SK-N-SH (cell line): ENCODE measurements at regions not wholly inside any gene's neighbourhood (a gene's known extent, or its start where the extent isn't known, plus 50 kb on each side); places are given as distances from the start of the nearest gene placed in this dataset.

ENCODE experiments used
- CTCF ChIA-PET: fragments of 300-600, 350-600 bp; formaldehyde crosslinking; extraction: SDS; loops from one replicate; lab custom pipeline; 2021; lab: Yijun Ruan, JAX
- POLR2A ChIA-PET: fragments of 350-600 bp; sonication (Branson Sonifier 250); formaldehyde crosslinking; extraction: SDS; loops from one replicate; lab custom pipeline; 2020; ENCODE audit warnings: antibody characterized with exemption, inconsistent platforms; lab: Yijun Ruan, JAX
- DNase-seq: peaks from one replicate; pipeline ENCODE4 v3.0.0; 2012
- H2AFZ ChIP-seq: fragments of 200-600 bp; sonication (generic); 2 replicates; pipeline ENCODE4 v1.8.1; 2016; ENCODE audit warnings: antibody characterized with exemption, mild to moderate bottlenecking, low read depth
- H3F3A ChIP-seq: fragments of 200-600 bp; sonication (generic); replicated peaks from 2 replicates; pipeline ENCODE3; 2016; ENCODE audit warnings: antibody characterized with exemption, mild to moderate bottlenecking; ENCODE audit not compliant: insufficient read depth
- H3K27ac ChIP-seq, 2 experiments: fragments of 200-500 bp in 1 of 2; fragments of 200-600 bp in 1 of 2; sonication (Bioruptor generic) in 1 of 2; sonication (generic), shearing (Covaris generic) in 1 of 2; 2 replicates each; pipeline versions ENCODE4 v1.5.1 to v1.6.1; 2014 to 2016; ENCODE audit warnings: low read depth in 2 of 2, inconsistent platforms in 1 of 2, low read length in 1 of 2, mild to moderate bottlenecking in 1 of 2, mixed read lengths in 1 of 2
- H3K27me3 ChIP-seq: fragments of 200-600 bp; sonication (generic), shearing (Covaris generic); 2 replicates; pipeline ENCODE4 v1.6.1; 2016; ENCODE audit warnings: mixed run types; ENCODE audit not compliant: insufficient read depth
- H3K36me3 ChIP-seq, 2 experiments: fragments of 200-500 bp in 1 of 2; fragments of 200-600 bp in 1 of 2; sonication (Bioruptor generic) in 1 of 2; sonication (generic) in 1 of 2; replicated peaks in 1 of 2; 2 replicates each; pipeline versions ENCODE3 to v1.5.1; 2014 to 2016; ENCODE audit warnings: low read length in 1 of 2, mild to moderate bottlenecking in 1 of 2; ENCODE audit not compliant: insufficient read depth in 2 of 2, control insufficient read depth in 1 of 2
- H3K4me1 ChIP-seq, 2 experiments: fragments of 200-500 bp in 1 of 2; fragments of 200-600 bp in 1 of 2; sonication (Bioruptor generic) in 1 of 2; sonication (generic), shearing (Covaris generic) in 1 of 2; 2 replicates each; pipeline versions ENCODE4 v1.5.1 to v1.6.1; 2014 to 2016; ENCODE audit warnings: low read depth in 1 of 2, low read length in 1 of 2, mixed run types in 1 of 2; ENCODE audit not compliant: insufficient read depth in 2 of 2, control insufficient read depth in 1 of 2
- H3K4me2 ChIP-seq: fragments of 200-600 bp; sonication (generic), shearing (Covaris generic); 2 replicates; pipeline ENCODE4 v1.6.1; 2017; ENCODE audit warnings: mixed run types
- H3K4me3 ChIP-seq, 2 experiments: fragments of 200-500 bp in 1 of 2; fragments of 200-600 bp in 1 of 2; sonication (Bioruptor generic) in 1 of 2; sonication (generic), shearing (Covaris generic) in 1 of 2; 2 replicates each; pipeline versions ENCODE4 v1.5.1 to v1.8.1; 2014 to 2016; ENCODE audit warnings: low read depth in 2 of 2, inconsistent platforms in 1 of 2, low read length in 1 of 2, mild to moderate bottlenecking in 1 of 2, mixed read lengths in 1 of 2, moderate library complexity in 1 of 2
- H3K79me2 ChIP-seq: fragments of 200-600 bp; sonication (generic); 2 replicates; pipeline ENCODE4 v1.8.1; 2017; ENCODE audit warnings: mild to moderate bottlenecking; ENCODE audit not compliant: insufficient read depth
- H3K9ac ChIP-seq: fragments of 200-600 bp; sonication (generic); 2 replicates; pipeline ENCODE4 v1.6.1; 2017; ENCODE audit warnings: mixed run types
- H3K9me2 ChIP-seq: fragments of 200-600 bp; sonication (generic); 2 replicates; pipeline ENCODE4 v1.6.1; 2017; ENCODE audit warnings: mixed run types
- H3K9me3 ChIP-seq: fragments of 200-600 bp; sonication (generic); 2 replicates; pipeline ENCODE4 v1.6.1; 2017; ENCODE audit warnings: mixed run types, mild to moderate bottlenecking, moderate library complexity
- H4K20me1 ChIP-seq: fragments of 200-600 bp; sonication (generic); 2 replicates; pipeline ENCODE4 v1.6.1; 2017; ENCODE audit warnings: mild to moderate bottlenecking, mixed run types; ENCODE audit not compliant: insufficient read depth
- CHD2 ChIP-seq: fragments of 150-350 bp; IDR thresholded peaks from 2 replicates; pipeline ENCODE4 v1.6.1; 2018; ENCODE audit warnings: low read length; ENCODE audit not compliant: partially characterized antibody
- ELF1 ChIP-seq: IDR thresholded peaks from 2 replicates; pipeline ENCODE4 v1.4.0; 2012
- EP300 ChIP-seq, 2 experiments: IDR thresholded peaks; 2 replicates each; pipeline versions ENCODE4 v1.4.0 to v1.6.1; 2012; ENCODE audit warnings: borderline replicate concordance in 1 of 2, low read depth in 1 of 2, low read length in 1 of 2
- EZH2phosphoT487 ChIP-seq: fragments of 200-600 bp; sonication (generic); IDR thresholded peaks from 2 replicates; pipeline ENCODE4 v1.6.1; 2017; ENCODE audit warnings: low read depth, mixed run types, mild to moderate bottlenecking, antibody characterized with exemption, moderate library complexity, borderline replicate concordance
- FOSL2 ChIP-seq: IDR thresholded peaks from 2 replicates; pipeline ENCODE4 v1.4.0; 2012; ENCODE audit warnings: low read depth, mild to moderate bottlenecking, moderate library complexity, borderline replicate concordance
- FOXJ3 ChIP-seq: sonication (generic); formaldehyde crosslinking; IDR thresholded peaks from 2 replicates; pipeline ENCODE4 v1.5.1; 2020; ENCODE audit warnings: mild to moderate bottlenecking, missing genetic modification reagents
- FOXM1 ChIP-seq: IDR thresholded peaks from 2 replicates; pipeline ENCODE4 v1.4.0; 2012; ENCODE audit warnings: low read depth, mild to moderate bottlenecking
- GATA2 ChIP-seq: sonication (generic); formaldehyde crosslinking; IDR thresholded peaks from 2 replicates; pipeline ENCODE4 v1.5.0; 2020; ENCODE audit warnings: mild to moderate bottlenecking, missing genetic modification reagents
- JUND ChIP-seq: IDR thresholded peaks from 2 replicates; pipeline ENCODE4 v1.4.0; 2012
- MEF2A ChIP-seq: IDR thresholded peaks from 2 replicates; pipeline ENCODE4 v1.4.0; 2012; ENCODE audit warnings: low read depth, borderline replicate concordance
- NFIC ChIP-seq: IDR thresholded peaks from 2 replicates; pipeline ENCODE4 v1.4.0; 2012; ENCODE audit warnings: borderline replicate concordance
- NRF1 ChIP-seq: IDR thresholded peaks from 2 replicates; pipeline ENCODE4 v1.6.1; 2012; ENCODE audit warnings: low read depth, mild to moderate bottlenecking, low read length
- PBX3 ChIP-seq: IDR thresholded peaks from 2 replicates; pipeline ENCODE4; 2012
- POLR2AphosphoS5 ChIP-seq: IDR thresholded peaks from 2 replicates; pipeline ENCODE4 v1.6.1; 2012; ENCODE audit warnings: low read depth, low read length
- RAD21 ChIP-seq: IDR thresholded peaks from 2 replicates; pipeline ENCODE4 v1.6.1; 2012; ENCODE audit warnings: mild to moderate bottlenecking, low read length
- RCOR1 ChIP-seq: fragments of 150-350 bp; IDR thresholded peaks from 2 replicates; pipeline ENCODE4 v1.6.1; 2017; ENCODE audit warnings: antibody characterized with exemption, low read length
- RFX5 ChIP-seq: IDR thresholded peaks from 2 replicates; pipeline ENCODE4 v1.6.1; 2012; ENCODE audit warnings: mild to moderate bottlenecking, improper control_type of control experiment, low read length
- RXRA ChIP-seq: IDR thresholded peaks from 2 replicates; pipeline ENCODE4 v1.4.0; 2012; ENCODE audit warnings: low read depth, mild to moderate bottlenecking, borderline replicate concordance
- SIN3A ChIP-seq: IDR thresholded peaks from 2 replicates; pipeline ENCODE4 v1.6.1; 2012; ENCODE audit warnings: low read depth, mild to moderate bottlenecking, low read length, moderate library complexity, borderline replicate concordance
- SMC3 ChIP-seq: IDR thresholded peaks from 2 replicates; pipeline ENCODE4 v1.6.1; 2012; ENCODE audit warnings: low read depth, low read length, improper control_type of control experiment
- TAF1 ChIP-seq: IDR thresholded peaks from 2 replicates; pipeline ENCODE4 v1.6.1; 2012; ENCODE audit warnings: low read depth, mild to moderate bottlenecking, low read length, moderate library complexity, borderline replicate concordance
- TCF12 ChIP-seq: IDR thresholded peaks from 2 replicates; pipeline ENCODE4 v1.4.0; 2012
- TEAD4 ChIP-seq: IDR thresholded peaks from 2 replicates; pipeline ENCODE4 v1.4.0; 2012; ENCODE audit warnings: mild to moderate bottlenecking, borderline replicate concordance; ENCODE audit not compliant: insufficient read depth
- WGBS: methylation state at CpG from one replicate; pipeline ENCODE4 v1.1.6; 2017; ENCODE audit warnings: low lambda C conversion rate; 5-methylcytosine and 5-hydroxymethylcytosine counted together
- TF ChIP-seq, protein P1 (sequence below): IDR thresholded peaks from 2 replicates; pipeline ENCODE4 v1.4.0; 2012; ENCODE audit warnings: low read depth, borderline replicate concordance
- TF ChIP-seq, protein P2 (sequence below): IDR thresholded peaks from 2 replicates; pipeline ENCODE4 v1.4.0; 2012; ENCODE audit warnings: low read depth, borderline replicate concordance
- TF ChIP-seq, protein P3 (sequence below): fragments of 150-350 bp; IDR thresholded peaks from 2 replicates; pipeline ENCODE4 v1.6.1; 2016; ENCODE audit warnings: mild to moderate bottlenecking, low read depth, low read length

GRCh38 chr3:57007521-57008460 is 52.7 kb upstream of the SPATA12 start:
- POLR2A ChIA-PET = interaction anchor here (0.6 kb wide), 1 partner anchor 75 kb away, joined by 4 read pairs; no protein-coding TSS in a partner anchor
- no peaks in the 10 kb centered on the region for H4K20me1 ChIP-seq
- H3K4me1 ChIP-seq = peaks cover 19 to 42% of the 10 kb centered on the region in 2 experiments
- peak overlapping the region; percentile 78 for H3K4me2 ChIP-seq
- no peaks in the 10 kb centered on the region for H3K9me2 ChIP-seq
- H3K27me3 ChIP-seq = no peaks in the 10 kb centered on the region
- DNase-seq = no peak
- H3K4me3 ChIP-seq = peak overlapping the region in 1 of 2 experiments; percentile 38; a peak in 2 of 4 replicates
- no peaks in the 10 kb centered on the region; the same call in 1 of the 2 replicates for H3K79me2 ChIP-seq
- peak overlapping the region; percentile 53 for H3K9ac ChIP-seq
- peak overlapping the region; percentile 84 to 85 for H3K27ac ChIP-seq
- H3F3A ChIP-seq = peaks cover 16% of the 10 kb centered on the region
- WGBS = 39% methylated on average over 16 of the region's 18 CpGs
- CTCF ChIA-PET = interaction anchor here (0.6 to 6.7 kb wide), 6 partner anchors 12 to 305 kb away, joined by 3 to 57 read pairs (median 3); partner anchors contain the start of gene ARHGEF3
- no peaks in the 10 kb centered on the region for H3K36me3 ChIP-seq
- H3K9me3 ChIP-seq = no peaks in the 10 kb centered on the region
- H2AFZ ChIP-seq = peak overlapping the region; percentile 91
- peak; percentile 91 for TF ChIP-seq FOSL2
- TF ChIP-seq EP300 (IDR thresholded peaks at IDR 0.05; ENCODE audit: borderline replicate concordance in 1 of 2, low read depth in 1 of 2, low read length in 1 of 2) = peak in 1 of 2 experiments; percentile 32; a peak in 1 of 4 replicates
- no peak for TF ChIP-seq RXRA
- TF ChIP-seq, protein P1, sequence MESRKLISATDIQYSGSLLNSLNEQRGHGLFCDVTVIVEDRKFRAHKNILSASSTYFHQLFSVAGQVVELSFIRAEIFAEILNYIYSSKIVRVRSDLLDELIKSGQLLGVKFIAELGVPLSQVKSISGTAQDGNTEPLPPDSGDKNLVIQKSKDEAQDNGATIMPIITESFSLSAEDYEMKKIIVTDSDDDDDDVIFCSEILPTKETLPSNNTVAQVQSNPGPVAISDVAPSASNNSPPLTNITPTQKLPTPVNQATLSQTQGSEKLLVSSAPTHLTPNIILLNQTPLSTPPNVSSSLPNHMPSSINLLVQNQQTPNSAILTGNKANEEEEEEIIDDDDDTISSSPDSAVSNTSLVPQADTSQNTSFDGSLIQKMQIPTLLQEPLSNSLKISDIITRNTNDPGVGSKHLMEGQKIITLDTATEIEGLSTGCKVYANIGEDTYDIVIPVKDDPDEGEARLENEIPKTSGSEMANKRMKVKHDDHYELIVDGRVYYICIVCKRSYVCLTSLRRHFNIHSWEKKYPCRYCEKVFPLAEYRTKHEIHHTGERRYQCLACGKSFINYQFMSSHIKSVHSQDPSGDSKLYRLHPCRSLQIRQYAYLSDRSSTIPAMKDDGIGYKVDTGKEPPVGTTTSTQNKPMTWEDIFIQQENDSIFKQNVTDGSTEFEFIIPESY = no peak
- peak; percentile 72 for TF ChIP-seq ELF1
- no peak for TF ChIP-seq MEF2A
- no peak for TF ChIP-seq RFX5
- no peak for TF ChIP-seq RCOR1
- TF ChIP-seq CHD2 = no peak
- TF ChIP-seq EZH2phosphoT487 = no peak
- TF ChIP-seq GATA2 (CRISPR knock-in tag) = no peak
- peak; percentile 26; the same call in 1 of the 2 replicates for TF ChIP-seq NFIC
- no peak for TF ChIP-seq TEAD4
- TF ChIP-seq RAD21 = no peak; the same call in 1 of the 2 replicates
- peak; percentile 68 for TF ChIP-seq TCF12
- TF ChIP-seq FOXM1 = no peak
- no peak for TF ChIP-seq SMC3
- TF ChIP-seq FOXJ3 (CRISPR knock-in tag) = no peak
- peak; percentile 63 for TF ChIP-seq PBX3
- TF ChIP-seq, protein P2, sequence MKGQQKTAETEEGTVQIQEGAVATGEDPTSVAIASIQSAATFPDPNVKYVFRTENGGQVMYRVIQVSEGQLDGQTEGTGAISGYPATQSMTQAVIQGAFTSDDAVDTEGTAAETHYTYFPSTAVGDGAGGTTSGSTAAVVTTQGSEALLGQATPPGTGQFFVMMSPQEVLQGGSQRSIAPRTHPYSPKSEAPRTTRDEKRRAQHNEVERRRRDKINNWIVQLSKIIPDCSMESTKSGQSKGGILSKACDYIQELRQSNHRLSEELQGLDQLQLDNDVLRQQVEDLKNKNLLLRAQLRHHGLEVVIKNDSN = 0 out of 2 replicates have a peak, but pooled peaks have one; percentile 37
- peak; percentile 87 for TF ChIP-seq JUND
- TF ChIP-seq, protein P3, sequence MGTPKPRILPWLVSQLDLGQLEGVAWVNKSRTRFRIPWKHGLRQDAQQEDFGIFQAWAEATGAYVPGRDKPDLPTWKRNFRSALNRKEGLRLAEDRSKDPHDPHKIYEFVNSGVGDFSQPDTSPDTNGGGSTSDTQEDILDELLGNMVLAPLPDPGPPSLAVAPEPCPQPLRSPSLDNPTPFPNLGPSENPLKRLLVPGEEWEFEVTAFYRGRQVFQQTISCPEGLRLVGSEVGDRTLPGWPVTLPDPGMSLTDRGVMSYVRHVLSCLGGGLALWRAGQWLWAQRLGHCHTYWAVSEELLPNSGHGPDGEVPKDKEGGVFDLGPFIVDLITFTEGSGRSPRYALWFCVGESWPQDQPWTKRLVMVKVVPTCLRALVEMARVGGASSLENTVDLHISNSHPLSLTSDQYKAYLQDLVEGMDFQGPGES = no peak
- TF ChIP-seq SIN3A = no peak; the same call in 1 of the 2 replicates
- no peak for TF ChIP-seq NRF1
- TF ChIP-seq TAF1 = peak; percentile 41; the same call in 1 of the 2 replicates
- 0 out of 2 replicates have a peak, but pooled peaks have one; percentile 23 for TF ChIP-seq POLR2AphosphoS5
